GM12878 (cell line): ENCODE measurements at regions not wholly inside any gene's neighbourhood (a gene's known extent, or its start where the extent isn't known, plus 50 kb on each side); places are given as distances from the start of the nearest gene placed in this dataset.
"Not testable (repeated sequence)": the region's sequence is repeated elsewhere in the genome, so short reads cannot be mapped to it uniquely, and the experiment has no call there.

ENCODE experiments used
- ASH2L ChIP-seq: fragments of 300-600, 200-600 bp; sonication (generic); IDR thresholded peaks from 2 replicates; pipeline ENCODE4 v1.6.1; 2017; ENCODE audit warnings: low read depth, mild to moderate bottlenecking, borderline replicate concordance
- BRCA1 ChIP-seq: IDR thresholded peaks from 2 replicates; pipeline ENCODE4 v1.6.1; 2011; ENCODE audit warnings: low read depth, low read length, improper control_type of control experiment
- EP300 ChIP-seq, 2 experiments: fragments of 150-350 bp in 1 of 2; IDR thresholded peaks; 2 replicates each; pipeline ENCODE4 v1.6.1; 2011 to 2012; ENCODE audit warnings: low read depth in 2 of 2, low read length in 2 of 2, borderline replicate concordance in 1 of 2, improper control_type of control experiment in 1 of 2, inconsistent platforms in 1 of 2; ENCODE audit not compliant: control insufficient read depth in 1 of 2
- JUNB ChIP-seq: IDR thresholded peaks from 2 replicates; pipeline ENCODE4 v1.6.1; 2016; ENCODE audit warnings: antibody characterized with exemption, mild to moderate bottlenecking
- POLR2A ChIP-seq: IDR thresholded peaks from 2 replicates; pipeline ENCODE4 v1.6.1; 2011; ENCODE audit warnings: low read depth, mild to moderate bottlenecking, low read length
- POLR2AphosphoS5 ChIP-seq: IDR thresholded peaks from 2 replicates; pipeline ENCODE4 v1.6.1; 2011; ENCODE audit warnings: mild to moderate bottlenecking, low read length, inconsistent platforms
- RAD21 ChIP-seq: IDR thresholded peaks from 2 replicates; pipeline ENCODE4 v1.6.1; 2011; ENCODE audit warnings: mild to moderate bottlenecking, low read depth, low read length, moderate library complexity; ENCODE audit not compliant: insufficient read depth
- TCF12 ChIP-seq: IDR thresholded peaks from 2 replicates; pipeline ENCODE4 v1.6.1; 2011; ENCODE audit warnings: low read depth, mild to moderate bottlenecking, low read length
- YBX1 ChIP-seq: fragments of 450-650 bp; IDR thresholded peaks from 2 replicates; pipeline ENCODE4 v1.6.1; 2016; ENCODE audit warnings: antibody characterized with exemption
- TF ChIP-seq, protein P1 (sequence below): fragments of 450-650 bp; conservative IDR thresholded peaks from 2 replicates; pipeline ENCODE4 v1.6.1; 2017; ENCODE audit warnings: mild to moderate bottlenecking, moderate library complexity
- TF ChIP-seq, protein P2 (sequence below), 3 experiments: IDR thresholded peaks in 2 of 3; conservative IDR thresholded peaks in 1 of 3; 2 replicates each; pipeline ENCODE4 v1.5.1; 2011; ENCODE audit warnings: low read depth in 3 of 3, low read length in 3 of 3, mild to moderate bottlenecking in 3 of 3, control low read depth in 2 of 3, moderate library complexity in 2 of 3, inconsistent platforms in 1 of 3, mixed read lengths in 1 of 3; ENCODE audit not compliant: control insufficient read depth in 2 of 3, insufficient read depth in 1 of 3; ENCODE audit errors: extremely low read depth in 1 of 3
- TF ChIP-seq, protein P3 (sequence below): fragments of 450-650 bp; IDR thresholded peaks from 2 replicates; pipeline ENCODE4 v1.6.1; 2017; ENCODE audit warnings: mild to moderate bottlenecking
- TF ChIP-seq, protein P4 (sequence below): IDR thresholded peaks from 2 replicates; pipeline ENCODE4 v1.6.1; 2011; ENCODE audit warnings: low read depth, mild to moderate bottlenecking, low read length, moderate library complexity, borderline replicate concordance; ENCODE audit errors: extremely low read depth

DNA sequence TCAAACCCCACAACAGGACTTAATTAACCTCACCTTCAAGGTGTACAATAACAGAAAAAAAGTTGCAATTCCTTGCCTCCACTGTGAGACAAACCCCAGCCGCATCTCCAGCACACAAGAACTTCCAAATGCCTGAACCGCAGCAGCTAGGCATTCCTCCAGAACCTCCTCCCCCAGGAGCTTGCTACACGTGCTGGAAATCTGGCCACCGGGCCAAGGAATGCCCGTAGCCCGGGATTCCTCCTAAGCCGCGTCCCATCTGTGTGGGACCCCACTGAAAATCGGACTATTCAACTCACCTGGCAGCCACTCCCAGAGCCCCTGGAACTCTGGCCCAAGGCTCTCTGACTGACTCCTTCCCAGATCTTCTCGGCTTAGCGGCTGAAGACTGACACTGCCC is 88.6 kb upstream of the LRFN5 start:
- TF ChIP-seq EP300 (IDR thresholded peaks at IDR 0.05; ENCODE audit: borderline replicate concordance in 1 of 2, control insufficient read depth in 1 of 2, low read depth in 2 of 2, low read length in 2 of 2); RAD21; YBX1; BRCA1; TCF12; POLR2AphosphoS5; JUNB; POLR2A; ASH2L: not testable (repeated sequence)
- TF ChIP-seq, protein P1, sequence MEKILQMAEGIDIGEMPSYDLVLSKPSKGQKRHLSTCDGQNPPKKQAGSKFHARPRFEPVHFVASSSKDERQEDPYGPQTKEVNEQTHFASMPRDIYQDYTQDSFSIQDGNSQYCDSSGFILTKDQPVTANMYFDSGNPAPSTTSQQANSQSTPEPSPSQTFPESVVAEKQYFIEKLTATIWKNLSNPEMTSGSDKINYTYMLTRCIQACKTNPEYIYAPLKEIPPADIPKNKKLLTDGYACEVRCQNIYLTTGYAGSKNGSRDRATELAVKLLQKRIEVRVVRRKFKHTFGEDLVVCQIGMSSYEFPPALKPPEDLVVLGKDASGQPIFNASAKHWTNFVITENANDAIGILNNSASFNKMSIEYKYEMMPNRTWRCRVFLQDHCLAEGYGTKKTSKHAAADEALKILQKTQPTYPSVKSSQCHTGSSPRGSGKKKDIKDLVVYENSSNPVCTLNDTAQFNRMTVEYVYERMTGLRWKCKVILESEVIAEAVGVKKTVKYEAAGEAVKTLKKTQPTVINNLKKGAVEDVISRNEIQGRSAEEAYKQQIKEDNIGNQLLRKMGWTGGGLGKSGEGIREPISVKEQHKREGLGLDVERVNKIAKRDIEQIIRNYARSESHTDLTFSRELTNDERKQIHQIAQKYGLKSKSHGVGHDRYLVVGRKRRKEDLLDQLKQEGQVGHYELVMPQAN: not testable (repeated sequence)
- TF ChIP-seq, protein P2, sequence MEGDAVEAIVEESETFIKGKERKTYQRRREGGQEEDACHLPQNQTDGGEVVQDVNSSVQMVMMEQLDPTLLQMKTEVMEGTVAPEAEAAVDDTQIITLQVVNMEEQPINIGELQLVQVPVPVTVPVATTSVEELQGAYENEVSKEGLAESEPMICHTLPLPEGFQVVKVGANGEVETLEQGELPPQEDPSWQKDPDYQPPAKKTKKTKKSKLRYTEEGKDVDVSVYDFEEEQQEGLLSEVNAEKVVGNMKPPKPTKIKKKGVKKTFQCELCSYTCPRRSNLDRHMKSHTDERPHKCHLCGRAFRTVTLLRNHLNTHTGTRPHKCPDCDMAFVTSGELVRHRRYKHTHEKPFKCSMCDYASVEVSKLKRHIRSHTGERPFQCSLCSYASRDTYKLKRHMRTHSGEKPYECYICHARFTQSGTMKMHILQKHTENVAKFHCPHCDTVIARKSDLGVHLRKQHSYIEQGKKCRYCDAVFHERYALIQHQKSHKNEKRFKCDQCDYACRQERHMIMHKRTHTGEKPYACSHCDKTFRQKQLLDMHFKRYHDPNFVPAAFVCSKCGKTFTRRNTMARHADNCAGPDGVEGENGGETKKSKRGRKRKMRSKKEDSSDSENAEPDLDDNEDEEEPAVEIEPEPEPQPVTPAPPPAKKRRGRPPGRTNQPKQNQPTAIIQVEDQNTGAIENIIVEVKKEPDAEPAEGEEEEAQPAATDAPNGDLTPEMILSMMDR (IDR thresholded peaks at IDR 0.05 in 2 of 3, conservative IDR thresholded peaks at IDR 0.05 in 1 of 3; ENCODE audit: control insufficient read depth in 2 of 3, extremely low read depth in 1 of 3, insufficient read depth in 1 of 3, low read depth in 3 of 3, low read length in 3 of 3): not testable (repeated sequence)
- TF ChIP-seq, protein P3, sequence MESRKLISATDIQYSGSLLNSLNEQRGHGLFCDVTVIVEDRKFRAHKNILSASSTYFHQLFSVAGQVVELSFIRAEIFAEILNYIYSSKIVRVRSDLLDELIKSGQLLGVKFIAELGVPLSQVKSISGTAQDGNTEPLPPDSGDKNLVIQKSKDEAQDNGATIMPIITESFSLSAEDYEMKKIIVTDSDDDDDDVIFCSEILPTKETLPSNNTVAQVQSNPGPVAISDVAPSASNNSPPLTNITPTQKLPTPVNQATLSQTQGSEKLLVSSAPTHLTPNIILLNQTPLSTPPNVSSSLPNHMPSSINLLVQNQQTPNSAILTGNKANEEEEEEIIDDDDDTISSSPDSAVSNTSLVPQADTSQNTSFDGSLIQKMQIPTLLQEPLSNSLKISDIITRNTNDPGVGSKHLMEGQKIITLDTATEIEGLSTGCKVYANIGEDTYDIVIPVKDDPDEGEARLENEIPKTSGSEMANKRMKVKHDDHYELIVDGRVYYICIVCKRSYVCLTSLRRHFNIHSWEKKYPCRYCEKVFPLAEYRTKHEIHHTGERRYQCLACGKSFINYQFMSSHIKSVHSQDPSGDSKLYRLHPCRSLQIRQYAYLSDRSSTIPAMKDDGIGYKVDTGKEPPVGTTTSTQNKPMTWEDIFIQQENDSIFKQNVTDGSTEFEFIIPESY: not testable (repeated sequence)
- TF ChIP-seq, protein P4, sequence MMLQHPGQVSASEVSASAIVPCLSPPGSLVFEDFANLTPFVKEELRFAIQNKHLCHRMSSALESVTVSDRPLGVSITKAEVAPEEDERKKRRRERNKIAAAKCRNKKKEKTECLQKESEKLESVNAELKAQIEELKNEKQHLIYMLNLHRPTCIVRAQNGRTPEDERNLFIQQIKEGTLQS: not testable (repeated sequence)
